ENCODE measurements at regions not wholly inside any gene's neighbourhood (a gene's known extent, or its start where the extent isn't known, plus 50 kb on each side); places are given as distances from the start of the nearest gene placed in this dataset.

DNA sequence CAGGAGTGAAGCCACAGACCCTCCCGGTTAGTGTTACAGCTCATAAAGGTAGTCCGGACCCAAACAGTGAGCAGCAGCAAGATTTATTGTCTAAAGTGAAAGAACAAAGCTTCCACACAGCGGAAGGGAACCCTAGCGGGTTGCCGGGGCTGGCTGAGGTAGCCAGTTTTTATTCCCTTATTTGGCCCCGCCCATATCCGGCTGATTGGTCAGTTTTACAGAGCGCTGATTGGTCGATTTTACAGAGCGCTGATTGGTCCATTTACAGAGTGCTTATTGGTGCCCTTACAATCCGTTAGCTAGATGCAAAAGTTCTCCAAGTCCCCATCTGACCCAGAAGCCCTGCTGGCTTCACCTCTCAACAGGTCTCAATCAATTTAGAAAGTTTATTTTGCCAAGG is 126.0 kb upstream of the RFC3 start:
- Histone ChIP-seq H3K4me2 (ENCODE audit: low read length) (no peak overlapping the region), H3K9me3 (ENCODE audit: insufficient read depth, low read length) (no peaks in the 10 kb centered on the region), H3K27ac (ENCODE audit: low read length) (no peak overlapping the region), H3K4me3 (ENCODE audit: low read length) (no peak overlapping the region), H3K4me1 (ENCODE audit: low read length) (no peaks in the 10 kb centered on the region), H2AFZ (ENCODE audit: low read depth, low read length) (no peak overlapping the region), H3K9ac (ENCODE audit: low read length) (no peak overlapping the region), H3K79me2 (ENCODE audit: low read length) (no peaks in the 10 kb centered on the region), H4K20me1 (ENCODE audit: insufficient read depth, low read length) (no peaks in the 10 kb centered on the region), H3K36me3 (replicated peaks; ENCODE audit: low read depth, low read length) (no peaks in the 10 kb centered on the region), H3K27me3 (ENCODE audit: low read depth, low read length) (no peaks in the 10 kb centered on the region)
- TF ChIP-seq, protein P1, sequence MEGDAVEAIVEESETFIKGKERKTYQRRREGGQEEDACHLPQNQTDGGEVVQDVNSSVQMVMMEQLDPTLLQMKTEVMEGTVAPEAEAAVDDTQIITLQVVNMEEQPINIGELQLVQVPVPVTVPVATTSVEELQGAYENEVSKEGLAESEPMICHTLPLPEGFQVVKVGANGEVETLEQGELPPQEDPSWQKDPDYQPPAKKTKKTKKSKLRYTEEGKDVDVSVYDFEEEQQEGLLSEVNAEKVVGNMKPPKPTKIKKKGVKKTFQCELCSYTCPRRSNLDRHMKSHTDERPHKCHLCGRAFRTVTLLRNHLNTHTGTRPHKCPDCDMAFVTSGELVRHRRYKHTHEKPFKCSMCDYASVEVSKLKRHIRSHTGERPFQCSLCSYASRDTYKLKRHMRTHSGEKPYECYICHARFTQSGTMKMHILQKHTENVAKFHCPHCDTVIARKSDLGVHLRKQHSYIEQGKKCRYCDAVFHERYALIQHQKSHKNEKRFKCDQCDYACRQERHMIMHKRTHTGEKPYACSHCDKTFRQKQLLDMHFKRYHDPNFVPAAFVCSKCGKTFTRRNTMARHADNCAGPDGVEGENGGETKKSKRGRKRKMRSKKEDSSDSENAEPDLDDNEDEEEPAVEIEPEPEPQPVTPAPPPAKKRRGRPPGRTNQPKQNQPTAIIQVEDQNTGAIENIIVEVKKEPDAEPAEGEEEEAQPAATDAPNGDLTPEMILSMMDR (IDR thresholded peaks at IDR 0.05; ENCODE audit: low read depth, low read length), result no peak
- no peak for TF ChIP-seq EZH2phosphoT487 (IDR thresholded peaks at IDR 0.05; ENCODE audit: low read depth)

DNA sequence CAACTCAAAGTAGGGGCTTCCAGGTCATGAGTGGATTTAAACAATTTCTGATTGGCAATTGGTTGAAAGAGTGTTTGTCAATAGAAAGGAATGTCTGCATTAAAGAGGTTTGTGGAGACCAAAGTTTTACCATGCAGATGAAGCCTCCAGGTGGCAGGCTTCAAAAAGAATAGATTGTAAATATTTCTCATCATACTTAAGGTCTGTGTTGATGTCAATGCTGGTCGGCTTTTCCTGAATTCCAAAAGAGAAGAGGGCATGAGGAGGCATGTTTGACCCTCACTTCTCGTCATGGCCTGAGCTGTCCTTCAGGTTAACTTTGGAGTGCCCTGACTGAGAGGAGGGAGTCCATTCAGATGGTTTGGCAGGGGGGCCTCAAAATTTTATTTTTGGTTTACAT is 125.4 kb upstream of the RFC3 start:
- H3K27me3 ChIP-seq (ENCODE audit: low read depth, low read length), result no peaks in the 10 kb centered on the region
- H3K9me3 ChIP-seq (ENCODE audit: insufficient read depth, low read length), result no peaks in the 10 kb centered on the region
- H2AFZ ChIP-seq (ENCODE audit: low read depth, low read length), result no peak overlapping the region
- no peaks in the 10 kb centered on the region for H3K36me3 ChIP-seq (replicated peaks; ENCODE audit: low read depth, low read length)
- no peaks in the 10 kb centered on the region for H4K20me1 ChIP-seq (ENCODE audit: insufficient read depth, low read length)
- no peak overlapping the region for H3K4me3 ChIP-seq (ENCODE audit: low read length)
- no peaks in the 10 kb centered on the region for H3K79me2 ChIP-seq (ENCODE audit: low read length)
- TF ChIP-seq, protein P1 (IDR thresholded peaks at IDR 0.05; ENCODE audit: low read depth, low read length), result peak; percentile 24; the same call in 1 of the 2 replicates
- no peak for TF ChIP-seq EZH2phosphoT487 (IDR thresholded peaks at IDR 0.05; ENCODE audit: low read depth)
- no peak overlapping the region for H3K9ac ChIP-seq (ENCODE audit: low read length)
- H3K27ac ChIP-seq (ENCODE audit: low read length), result no peak overlapping the region
- no peak overlapping the region for H3K4me2 ChIP-seq (ENCODE audit: low read length)
- H3K4me1 ChIP-seq (ENCODE audit: low read length), result no peaks in the 10 kb centered on the region

DNA sequence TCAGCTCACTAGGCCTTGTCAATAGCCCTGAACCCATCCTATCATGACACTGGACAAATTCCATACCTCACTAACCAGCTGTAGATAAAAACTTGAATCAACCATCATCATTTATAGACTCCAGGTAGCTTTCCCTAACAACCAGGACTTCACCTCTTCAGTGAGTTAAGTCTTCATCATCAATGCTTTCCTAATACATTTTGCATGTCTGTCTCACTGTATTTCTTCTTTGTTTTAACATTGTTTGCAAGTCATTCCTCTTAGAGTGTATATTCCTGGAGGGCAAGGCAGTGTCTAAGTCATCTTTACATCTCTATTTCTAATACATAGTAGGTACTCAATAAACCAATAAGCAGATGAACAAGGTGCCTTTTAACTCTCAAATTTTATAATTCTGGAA is 123.4 kb upstream of the RFC3 start:
- no peak overlapping the region for H2AFZ ChIP-seq (ENCODE audit: low read depth, low read length)
- no peaks in the 10 kb centered on the region for H3K4me1 ChIP-seq (ENCODE audit: low read length)
- H4K20me1 ChIP-seq (ENCODE audit: insufficient read depth, low read length), result no peaks in the 10 kb centered on the region

DNA sequence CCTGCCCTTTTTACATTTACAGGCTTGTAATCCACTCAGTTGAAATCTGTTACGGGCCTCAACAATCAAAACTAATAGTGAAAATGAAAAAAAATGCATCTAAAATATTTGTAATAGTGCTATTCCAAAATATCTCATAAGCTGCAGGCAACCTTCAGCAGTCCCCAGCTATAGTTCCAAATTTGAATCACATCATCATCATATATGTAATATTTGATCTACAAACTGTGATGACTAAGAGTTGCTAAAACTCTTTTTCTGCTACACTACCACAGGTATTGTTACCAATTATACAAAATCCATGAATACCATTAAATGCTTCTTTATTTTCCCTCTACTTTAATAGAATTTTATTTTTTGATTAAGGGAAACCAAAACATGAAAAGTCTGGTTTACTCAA is 121.4 kb upstream of the RFC3 start:
- Histone ChIP-seq H3K36me3 (replicated peaks; ENCODE audit: low read depth, low read length) (no peaks in the 10 kb centered on the region), H3K9ac (ENCODE audit: low read length) (no peak overlapping the region), H3K9me3 (ENCODE audit: insufficient read depth, low read length) (no peaks in the 10 kb centered on the region), H3K4me1 (ENCODE audit: low read length) (no peaks in the 10 kb centered on the region), H3K27ac (ENCODE audit: low read length) (no peak overlapping the region), H3K79me2 (ENCODE audit: low read length) (no peaks in the 10 kb centered on the region), H3K4me3 (ENCODE audit: low read length) (no peak overlapping the region), H3K27me3 (ENCODE audit: low read depth, low read length) (no peaks in the 10 kb centered on the region), H3K4me2 (ENCODE audit: low read length) (no peak overlapping the region), H4K20me1 (ENCODE audit: insufficient read depth, low read length) (no peaks in the 10 kb centered on the region), H2AFZ (ENCODE audit: low read depth, low read length) (no peak overlapping the region)
- no peak for TF ChIP-seq EZH2phosphoT487 (IDR thresholded peaks at IDR 0.05; ENCODE audit: low read depth)
- TF ChIP-seq, protein P1 (IDR thresholded peaks at IDR 0.05; ENCODE audit: low read depth, low read length), result no peak

More for the DNA sequence above, 123.4 kb upstream of the RFC3 start:
- no peaks in the 10 kb centered on the region for H3K9me3 ChIP-seq (ENCODE audit: insufficient read depth, low read length)
- no peaks in the 10 kb centered on the region for H3K79me2 ChIP-seq (ENCODE audit: low read length)
- H3K27ac ChIP-seq (ENCODE audit: low read length), result no peak overlapping the region
- TF ChIP-seq, protein P1 (IDR thresholded peaks at IDR 0.05; ENCODE audit: low read depth, low read length), result no peak
- no peak for TF ChIP-seq EZH2phosphoT487 (IDR thresholded peaks at IDR 0.05; ENCODE audit: low read depth)
- H3K4me2 ChIP-seq (ENCODE audit: low read length), result no peak overlapping the region
- H3K27me3 ChIP-seq (ENCODE audit: low read depth, low read length), result no peaks in the 10 kb centered on the region
- H3K4me3 ChIP-seq (ENCODE audit: low read length), result no peak overlapping the region
- H3K9ac ChIP-seq (ENCODE audit: low read length), result no peak overlapping the region
- H3K36me3 ChIP-seq (replicated peaks; ENCODE audit: low read depth, low read length), result no peaks in the 10 kb centered on the region
